GM18870 (cell line): ENCODE measurements at regions not wholly inside any gene's neighbourhood (a gene's known extent, or its start where the extent isn't known, plus 50 kb on each side); places are given as distances from the start of the nearest gene placed in this dataset.

Experiments
- ATAC-seq: cut with Tn5 transposase; IDR thresholded peaks from one replicate; pipeline ENCODE4 v1.9.1; 2021; ENCODE audit warnings: moderate library complexity; ENCODE audit not compliant: unreplicated experiment

- no peak for ATAC-seq
Measured at GRCh38 chr13:111632906-111633305, 312.5 kb downstream of the TEX29 start.

GRCh38 chr13:111633401-111633800 is 313.0 kb downstream of the TEX29 start:
- no peak for ATAC-seq

GRCh38 chr13:111634410-111634809 is 314.0 kb downstream of the TEX29 start:
- no peak for ATAC-seq

- no peak for ATAC-seq
Measured at GRCh38 chr13:111636271-111636670, 315.8 kb downstream of the TEX29 start.

- ATAC-seq, result no peak
Measured at GRCh38 chr13:111636804-111637203, 316.4 kb downstream of the TEX29 start.

GRCh38 chr13:111637365-111637764 is 316.9 kb downstream of the TEX29 start:
- ATAC-seq, result no peak

GRCh38 chr13:111638233-111638632 is 317.8 kb downstream of the TEX29 start:
- ATAC-seq, result no peak

- no peak for ATAC-seq
Measured at GRCh38 chr13:111639196-111639705, 318.8 kb downstream of the TEX29 start.

- ATAC-seq, result no peak
Measured at GRCh38 chr13:111640006-111640405, 319.6 kb downstream of the TEX29 start.

GRCh38 chr13:111640476-111640875 is 320.0 kb downstream of the TEX29 start:
- ATAC-seq, result no peak

GRCh38 chr13:111642156-111642767 is 321.8 kb downstream of the TEX29 start:
- ATAC-seq, result no peak

- no peak for ATAC-seq
Measured at GRCh38 chr13:111644750-111645149, 324.3 kb downstream of the TEX29 start.

- ATAC-seq, result no peak
Measured at GRCh38 chr13:111645198-111645597, 324.8 kb downstream of the TEX29 start.

- no peak for ATAC-seq
Measured at GRCh38 chr13:111645598-111646455, 325.4 kb downstream of the TEX29 start.

GRCh38 chr13:111646456-111646855 is 326.0 kb downstream of the TEX29 start:
- no peak for ATAC-seq

GRCh38 chr13:111648885-111649284 is 328.4 kb downstream of the TEX29 start:
- ATAC-seq, result no peak

GRCh38 chr13:111650626-111651025 is 330.2 kb downstream of the TEX29 start:
- ATAC-seq, result no peak

- ATAC-seq, result no peak
Measured at GRCh38 chr13:111652676-111653075, 332.2 kb downstream of the TEX29 start.

GRCh38 chr13:111654531-111654930 is 334.1 kb downstream of the TEX29 start:
- ATAC-seq, result no peak

GRCh38 chr13:111656439-111656838 is 336.0 kb downstream of the TEX29 start:
- ATAC-seq, result no peak

GRCh38 chr13:111657013-111657412 is 336.6 kb downstream of the TEX29 start:
- no peak for ATAC-seq
